NCI-H2227 (cell line): ENCODE measurements at regions not wholly inside any gene's neighbourhood (a gene's known extent, or its start where the extent isn't known, plus 50 kb on each side); places are given as distances from the start of the nearest gene placed in this dataset.
A peak's percentile ranks its signal among the peaks of the same experiment; 100 is the strongest.

Source experiments
- DNase-seq: peaks from one replicate; lab custom pipeline; 2025; ENCODE audit not compliant: unreplicated experiment; lab: John Stamatoyannopoulos, UW

DNA sequence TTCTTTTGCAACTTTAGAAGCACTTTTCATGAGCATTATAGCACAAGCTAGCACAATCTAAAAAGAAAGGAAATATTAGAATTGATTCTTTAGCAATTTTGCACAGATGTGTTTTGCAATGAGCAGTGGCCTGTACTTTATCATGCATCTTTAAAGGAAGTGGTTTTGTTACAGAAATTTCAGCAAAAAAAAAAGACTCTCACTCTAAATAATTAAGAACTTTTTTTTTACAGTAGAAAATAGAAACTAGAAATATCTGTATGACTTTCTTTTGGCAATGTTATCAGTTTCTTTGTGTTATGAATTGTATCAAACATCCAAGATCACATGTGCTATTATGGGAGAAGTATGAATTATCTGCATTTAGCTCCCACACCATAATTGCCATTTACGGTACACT is 195.7 kb upstream of the KLF6 start:
- DNase-seq: no peak

DNA sequence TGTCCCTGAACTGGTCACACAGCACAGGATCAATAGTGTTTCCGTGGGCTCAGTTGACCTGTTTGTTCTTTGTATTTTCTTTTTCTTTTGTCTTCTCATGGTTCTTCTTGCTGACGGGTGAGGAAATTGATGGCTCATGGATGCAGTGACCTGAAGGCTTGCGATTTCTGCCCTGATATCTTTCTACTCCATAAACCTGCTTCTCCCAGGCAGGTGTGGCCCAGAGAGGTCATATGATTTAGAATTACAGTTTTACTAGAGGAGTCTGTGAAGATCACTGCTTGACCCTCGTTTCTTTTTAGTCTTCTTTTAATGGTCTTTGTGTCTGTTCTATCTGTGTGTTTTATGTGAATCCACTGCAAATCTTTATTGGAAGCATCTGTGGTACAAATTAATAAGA is 195.1 kb upstream of the KLF6 start:
- no peak for DNase-seq

DNA sequence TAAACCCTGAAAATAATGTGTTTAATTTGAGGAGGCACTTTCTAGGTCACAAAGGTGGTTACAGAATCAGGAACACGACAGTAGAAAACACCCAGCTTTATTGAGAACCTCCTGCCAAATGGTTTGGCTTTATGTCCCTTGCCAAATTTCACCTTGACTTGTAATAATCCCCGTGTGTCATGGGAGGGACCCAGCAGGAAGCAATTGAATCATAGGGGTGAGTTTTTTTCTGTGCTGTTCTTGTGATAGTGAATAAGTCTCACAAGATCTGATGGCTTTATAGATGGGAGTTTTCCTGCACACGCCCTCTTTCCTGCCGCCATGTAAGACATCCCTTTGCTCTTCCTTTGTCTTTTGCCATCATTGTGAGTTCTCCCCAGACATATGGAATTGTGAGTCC is 193.8 kb upstream of the KLF6 start:
- DNase-seq: no peak

DNA sequence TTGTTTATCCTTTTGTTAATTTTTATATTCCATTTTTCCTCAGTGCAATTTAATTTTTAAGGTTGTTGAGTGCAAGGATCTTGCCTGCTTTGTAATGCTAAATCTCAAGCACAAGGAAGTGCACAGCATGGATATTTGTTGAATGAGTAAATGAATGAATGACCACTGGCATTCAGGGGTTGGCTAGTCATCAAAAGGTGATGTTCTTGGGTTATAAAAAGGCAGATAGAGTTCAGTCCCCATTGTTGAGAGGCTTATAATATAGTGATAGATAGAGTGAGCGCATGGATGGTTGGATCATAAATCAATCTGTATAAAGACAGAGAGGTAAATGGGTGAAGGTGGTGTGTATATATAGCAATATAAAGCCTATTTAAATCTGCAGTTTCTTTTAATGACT is 193.2 kb upstream of the KLF6 start:
- no peak for DNase-seq

DNA sequence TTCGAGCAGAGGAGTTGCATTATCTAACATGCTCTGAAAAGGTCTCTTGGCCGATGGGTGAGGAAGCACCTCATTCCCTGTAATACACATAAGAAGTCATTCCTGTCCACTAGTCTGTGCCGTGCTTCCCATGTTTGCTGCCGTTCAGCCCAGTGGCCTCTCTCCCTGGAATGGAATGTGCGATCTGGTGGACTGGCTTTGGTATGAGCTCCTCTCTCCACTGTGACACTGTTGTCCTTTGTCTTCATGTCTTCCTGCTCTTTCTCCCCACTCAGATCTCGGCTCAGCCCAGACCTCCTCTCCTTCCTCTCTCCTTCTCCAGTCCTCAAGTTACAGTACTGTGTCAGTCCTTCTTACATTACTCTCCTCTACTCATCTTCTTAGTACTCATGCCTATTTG is 192.8 kb upstream of the KLF6 start:
- no peak for DNase-seq

DNA sequence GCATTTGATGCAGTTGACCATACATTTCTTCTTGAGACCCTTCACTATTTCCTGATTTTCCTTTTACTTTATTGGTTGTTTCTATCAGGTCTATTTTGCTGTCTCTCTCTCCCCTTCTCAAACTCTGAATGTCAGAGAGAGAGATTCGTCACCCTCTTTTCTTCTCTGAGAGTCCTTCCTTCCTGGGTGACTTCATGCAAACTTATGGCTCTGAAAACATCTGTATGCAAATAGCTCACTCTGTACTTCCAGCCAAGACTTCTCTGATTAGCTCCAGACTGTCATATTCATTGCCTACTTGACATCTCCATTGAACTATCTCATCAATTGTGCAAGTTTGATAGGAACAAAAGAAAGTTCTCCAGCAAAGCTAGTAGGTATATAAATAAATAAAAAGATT is 191.7 kb upstream of the KLF6 start:
- DNase-seq: no peak

DNA sequence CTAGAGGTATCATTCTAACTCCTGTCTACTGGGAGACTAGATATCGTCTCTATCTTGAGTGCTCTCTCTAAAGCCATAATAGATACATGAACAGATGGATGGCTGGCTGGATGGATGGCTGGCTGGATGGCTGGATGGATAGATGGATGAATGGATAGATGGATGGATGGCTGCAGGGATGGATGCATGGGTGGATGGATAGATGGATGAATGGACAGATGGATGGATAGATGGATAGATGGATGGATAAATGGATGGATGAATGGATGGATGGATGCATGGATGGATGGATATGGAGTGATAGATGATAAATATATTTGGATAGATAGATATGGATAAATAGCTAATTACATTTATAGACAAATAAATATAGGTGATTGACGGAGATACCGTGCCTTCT is 191.2 kb upstream of the KLF6 start:
- no peak for DNase-seq

DNA sequence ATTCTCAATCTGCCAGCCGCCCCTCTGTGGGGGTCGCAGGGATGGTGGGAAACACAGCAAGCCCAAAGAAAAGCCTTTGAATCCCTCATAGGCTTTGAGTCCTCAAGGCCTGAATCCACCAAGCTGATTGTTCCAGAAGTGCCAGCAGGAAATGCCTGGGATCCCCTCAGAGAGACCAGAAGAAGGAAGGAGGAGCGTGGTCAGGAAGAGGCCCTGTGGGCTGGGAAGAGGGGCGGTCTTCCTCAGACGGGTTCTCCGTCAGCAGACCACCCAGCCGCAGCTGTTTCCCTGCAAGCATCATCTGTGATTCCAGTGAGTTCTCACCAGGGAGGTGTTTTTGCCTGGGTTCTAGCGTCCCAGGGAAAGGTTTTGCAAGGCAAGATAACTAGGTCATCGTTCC is 190.0 kb upstream of the KLF6 start:
- DNase-seq: no peak

DNA sequence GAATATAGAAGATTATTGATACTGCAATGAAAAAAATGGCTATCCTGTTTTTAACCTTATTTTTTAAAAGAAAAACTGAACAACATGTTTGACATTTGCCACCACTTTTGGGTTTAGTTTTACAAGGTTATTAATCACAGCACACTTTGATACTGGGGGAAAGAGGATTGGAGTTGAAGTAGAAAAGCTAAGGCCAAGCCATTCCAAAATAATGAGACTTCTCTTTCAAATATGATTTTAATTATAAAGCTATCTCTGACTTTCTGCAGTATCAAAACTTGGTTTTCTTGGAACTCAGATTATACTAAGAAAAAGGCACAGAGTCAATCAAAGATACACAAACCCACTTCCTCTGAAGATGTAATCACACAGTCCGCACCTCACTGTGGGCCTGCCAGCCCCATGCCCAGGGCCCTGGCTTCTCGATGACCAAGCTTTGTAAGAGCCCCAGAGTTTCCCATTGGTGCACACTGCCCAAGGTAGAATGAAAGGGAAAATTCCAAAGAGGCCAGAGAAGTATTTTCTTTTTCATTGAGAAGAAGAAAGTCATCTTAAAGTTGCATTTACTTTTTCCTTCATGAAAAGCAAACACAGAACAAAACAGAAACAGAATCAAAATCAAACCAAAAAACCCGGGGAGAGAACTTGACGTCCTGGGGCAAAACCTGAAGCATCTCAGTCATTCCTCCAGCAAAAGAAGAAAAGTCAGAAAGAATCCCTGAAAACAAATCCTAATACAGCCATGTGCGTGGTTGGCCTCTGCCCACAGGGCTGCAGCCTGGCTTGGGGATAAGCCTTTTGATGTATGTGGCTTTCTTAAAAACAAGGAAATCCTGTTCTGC is 187.7 kb upstream of the KLF6 start:
- no peak for DNase-seq

DNA sequence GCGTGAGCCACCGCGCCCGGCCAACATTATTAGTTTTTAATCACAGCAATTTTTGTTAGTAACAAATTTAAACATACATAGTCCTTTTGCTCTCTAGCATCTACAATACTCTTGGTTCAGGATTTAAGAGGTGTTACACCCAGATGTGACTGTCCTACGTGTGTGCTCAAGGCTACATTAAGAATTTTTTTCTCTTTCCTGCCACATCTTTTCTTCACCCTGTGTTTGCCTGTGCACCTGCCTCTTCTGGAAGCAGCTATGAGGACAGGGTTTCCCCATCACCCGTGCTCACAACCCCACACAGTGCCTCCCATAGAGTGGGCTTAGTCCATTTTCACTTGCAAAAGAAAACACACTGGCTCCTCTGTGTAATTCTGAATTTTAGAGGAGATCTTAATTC is 186.7 kb upstream of the KLF6 start:
- DNase-seq: no peak

DNA sequence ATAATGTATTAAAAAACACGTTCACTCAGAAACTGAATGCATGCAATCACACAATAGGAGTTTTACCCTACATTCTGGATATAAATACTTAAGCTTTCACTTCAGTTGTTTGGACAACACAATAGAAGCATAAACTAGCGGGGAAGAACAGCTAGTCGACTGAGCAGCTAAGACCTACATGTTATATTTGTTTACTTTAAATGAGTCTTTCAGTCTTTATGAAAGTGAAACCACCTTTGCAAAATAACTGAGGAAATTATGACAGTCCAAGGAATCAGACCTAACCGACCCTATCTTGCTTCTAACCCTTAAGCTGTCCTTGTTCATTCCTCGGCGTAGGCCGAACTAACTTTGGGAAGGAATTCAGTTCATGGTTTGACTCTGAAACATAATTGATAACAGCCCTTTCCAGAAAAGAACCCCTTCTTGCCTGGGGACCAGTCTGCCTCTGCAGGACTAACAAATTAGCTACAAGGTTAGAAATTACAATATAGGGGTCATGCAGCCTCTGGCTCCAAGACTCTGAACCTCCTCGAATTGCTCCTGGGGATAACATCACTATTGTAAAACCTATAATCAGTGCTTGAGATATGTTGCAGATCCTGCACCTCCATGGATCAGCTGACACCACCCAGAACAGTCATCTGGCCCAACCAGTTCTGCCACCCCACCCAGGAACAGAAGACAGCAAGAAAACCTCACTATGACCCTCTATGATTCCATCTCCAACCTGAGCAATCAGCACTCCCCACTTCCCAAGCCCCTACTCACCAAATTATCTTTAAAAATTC is 185.1 kb upstream of the KLF6 start:
- no peak for DNase-seq

DNA sequence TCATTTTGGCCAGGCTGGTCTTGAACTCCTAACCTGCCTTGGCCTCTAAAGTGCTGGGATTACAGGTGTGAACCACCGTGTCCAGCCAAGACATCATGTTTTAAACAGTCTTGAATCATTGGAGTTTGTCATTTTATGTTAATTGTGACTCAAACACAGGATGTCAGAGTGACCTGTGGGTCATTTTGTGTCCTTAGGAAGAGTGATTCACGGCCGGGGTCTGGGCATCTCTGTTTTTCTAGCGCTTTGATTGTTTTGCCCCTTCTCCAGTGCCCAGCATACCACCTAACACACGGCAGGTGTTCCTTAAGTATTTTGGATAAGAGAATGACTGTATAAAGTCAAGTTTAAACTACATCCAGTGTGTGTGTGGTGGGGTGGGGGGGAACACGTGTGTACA is 183.7 kb upstream of the KLF6 start:
- DNase-seq: no peak

DNA sequence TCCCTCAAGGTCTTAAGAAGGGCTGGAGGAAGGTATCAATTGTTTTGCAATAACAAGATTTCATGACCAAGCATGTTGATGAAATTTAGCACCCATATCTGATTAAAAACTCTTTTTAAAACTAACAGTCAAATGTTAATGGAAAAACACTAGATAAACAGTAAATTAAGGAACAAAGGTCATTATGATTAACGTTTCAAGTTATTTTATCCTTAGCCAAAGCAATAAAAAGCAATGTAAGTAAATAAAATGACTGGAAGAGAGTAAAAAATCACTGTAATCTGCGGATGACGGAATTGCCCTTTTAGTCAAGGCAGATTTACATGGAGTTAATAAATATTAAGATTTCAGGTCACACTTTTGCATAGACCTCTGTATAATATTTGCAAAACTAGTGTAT is 179.5 kb upstream of the KLF6 start:
- no peak for DNase-seq

DNA sequence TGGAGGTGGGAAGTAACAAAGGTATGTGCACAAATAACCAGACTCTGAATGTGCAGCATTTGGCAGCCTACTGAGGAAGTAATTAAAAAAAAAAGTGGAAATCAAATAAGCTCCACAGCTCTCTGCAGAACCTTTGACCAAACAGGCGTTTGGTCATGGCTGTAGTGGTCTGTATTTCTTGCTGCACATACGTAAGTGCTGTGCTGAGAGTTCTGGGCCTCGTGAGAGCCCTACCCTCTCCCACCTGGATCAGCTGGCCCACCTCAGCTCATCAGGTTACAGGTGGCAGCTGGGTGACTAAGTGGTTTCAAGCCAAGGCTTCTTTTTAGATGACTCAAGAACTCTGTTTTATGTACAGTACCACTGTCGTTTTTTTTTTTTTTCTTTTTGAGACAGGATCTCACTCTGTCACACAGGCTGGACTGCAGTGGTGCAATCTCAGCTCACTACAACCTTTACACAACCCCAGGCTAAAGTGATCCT is 178.2 kb upstream of the KLF6 start:
- no peak for DNase-seq

DNA sequence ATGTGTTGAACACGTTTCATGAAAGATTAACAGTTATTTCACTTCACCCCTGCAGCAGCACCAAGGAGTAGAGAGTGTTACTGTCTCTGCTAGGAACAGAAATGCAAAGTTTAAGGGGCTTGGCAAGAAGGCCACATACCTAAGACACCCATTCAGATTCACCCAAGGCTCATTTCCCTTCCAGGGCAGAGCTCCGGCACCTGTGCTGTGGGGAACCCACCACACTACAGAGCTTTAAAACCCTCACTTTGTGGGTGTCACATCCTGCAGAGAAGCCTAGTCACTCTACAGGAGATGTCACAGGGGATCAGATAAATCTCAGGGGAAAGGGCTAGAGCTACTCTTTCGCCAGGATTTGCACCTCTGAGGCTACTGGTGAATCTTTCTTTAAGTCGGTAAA is 176.1 kb upstream of the KLF6 start:
- no peak for DNase-seq

DNA sequence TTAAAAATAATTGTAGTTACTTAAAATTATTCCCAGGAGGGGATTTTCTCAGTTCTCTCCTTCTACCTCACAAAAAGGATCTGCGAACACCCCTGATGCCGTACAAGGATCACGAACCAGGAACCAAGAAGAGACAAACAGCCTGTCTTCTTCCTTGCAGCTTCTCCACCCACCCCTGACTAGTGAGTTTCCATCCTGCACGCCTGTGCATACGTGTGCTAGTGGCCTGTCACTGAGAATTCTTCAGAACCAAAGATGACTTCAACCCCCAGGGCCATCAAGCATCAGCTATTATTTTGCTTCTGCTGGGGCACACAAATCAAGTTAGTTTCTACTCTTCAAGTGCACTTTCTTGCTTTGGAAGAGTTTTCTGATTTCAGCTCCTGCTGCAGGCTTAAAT is 175.5 kb upstream of the KLF6 start:
- no peak for DNase-seq

DNA sequence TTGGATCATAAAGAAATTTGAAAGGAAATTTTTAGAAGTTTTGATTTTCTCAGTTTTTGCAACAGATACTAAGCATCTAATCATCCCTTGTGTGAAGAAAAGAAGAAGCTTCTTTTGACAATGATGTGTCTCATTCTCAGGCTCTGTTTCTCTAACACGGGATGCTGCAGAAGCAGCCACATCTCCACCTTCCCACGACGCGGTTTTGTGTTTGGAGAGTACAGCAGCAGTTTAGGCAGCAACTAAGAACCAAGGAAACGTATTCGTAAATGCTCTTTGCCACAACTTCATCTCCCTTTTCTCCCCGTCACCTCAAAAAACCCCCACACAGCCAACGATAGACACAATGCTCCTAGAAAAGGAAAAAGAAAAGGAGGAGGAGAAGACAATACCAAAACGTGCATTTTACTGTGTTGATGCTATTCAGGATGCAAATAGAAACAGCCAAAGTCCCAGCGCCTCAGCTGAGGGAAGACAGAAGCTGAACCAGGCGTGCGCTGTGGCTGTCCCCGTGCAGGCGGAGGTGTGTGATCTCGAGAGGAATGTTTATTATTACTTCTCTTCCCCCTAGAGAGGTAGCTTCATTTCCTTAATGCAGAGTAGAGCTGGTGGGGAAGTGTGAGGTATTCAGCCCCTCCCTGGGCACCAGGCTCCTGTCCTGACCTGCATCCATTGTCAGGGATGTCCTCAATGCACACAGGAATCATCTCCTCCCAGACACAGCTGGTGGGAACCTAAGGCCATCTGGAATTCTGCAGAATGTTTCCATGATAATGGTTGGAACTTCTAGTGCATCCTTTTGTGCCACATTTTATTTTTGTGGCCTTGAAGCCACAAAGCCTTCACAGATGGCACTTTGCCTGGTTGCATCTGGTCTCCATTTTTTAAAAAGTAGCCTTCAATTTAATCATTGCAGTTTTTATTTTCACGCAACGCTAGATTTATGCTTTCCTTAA is 174.6 kb upstream of the KLF6 start:
- DNase-seq: no peak

DNA sequence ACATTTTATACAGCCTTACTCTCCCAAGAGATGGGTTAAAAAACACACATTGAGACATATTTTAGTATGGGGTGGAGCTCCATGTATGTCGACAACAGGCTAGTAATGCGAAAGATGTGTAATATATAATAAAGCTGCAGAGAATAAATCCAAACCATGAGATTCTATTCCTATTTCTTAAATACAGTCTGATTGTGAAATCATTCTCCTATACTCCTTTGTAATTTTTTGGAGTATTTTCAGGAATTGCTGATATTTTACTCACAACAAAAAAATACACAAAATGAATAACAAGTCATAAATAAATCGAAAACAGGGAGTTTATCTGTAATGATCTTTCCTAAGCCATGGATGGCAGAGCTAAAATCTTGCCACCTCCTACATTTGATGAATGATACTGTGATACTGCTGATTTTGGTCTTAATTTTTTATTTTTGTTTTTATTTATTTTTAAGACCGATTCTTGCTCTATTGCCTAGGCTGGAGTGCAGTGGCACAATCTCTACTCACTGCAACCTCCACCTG is 173.5 kb upstream of the KLF6 start:
- DNase-seq: no peak

DNA sequence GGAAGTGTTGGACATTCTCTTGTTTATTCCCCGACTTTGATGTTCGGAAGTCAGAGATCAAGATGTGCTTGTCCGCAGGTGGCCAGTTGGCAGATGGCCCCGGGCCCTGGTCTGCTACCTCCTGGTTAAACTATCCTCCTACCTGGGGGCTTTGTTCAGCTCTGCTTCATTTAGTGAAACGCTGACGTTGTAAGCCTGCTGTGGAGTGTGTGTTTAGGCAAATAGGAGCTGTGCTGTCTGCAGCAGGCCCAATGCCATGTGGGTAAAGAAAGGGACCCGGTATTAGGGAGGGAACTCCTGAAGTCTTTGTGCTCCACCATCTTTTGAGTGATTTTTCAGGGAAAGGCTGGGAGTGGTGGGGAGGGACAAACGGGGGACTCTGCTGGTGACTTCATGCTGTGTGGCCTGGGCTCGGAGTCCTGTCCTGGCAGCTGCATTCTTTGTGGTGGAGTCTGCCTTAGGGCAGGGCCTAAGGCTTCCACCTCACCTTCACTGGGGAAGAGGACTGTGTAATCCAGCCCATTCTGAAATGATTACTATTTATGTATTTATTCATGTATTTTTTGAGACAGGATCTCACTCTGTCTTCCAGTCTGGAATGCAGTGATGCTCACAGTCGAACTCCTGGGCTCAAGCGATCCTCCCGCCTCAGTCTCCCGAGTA is 171.1 kb upstream of the KLF6 start:
- peak; percentile 35 for DNase-seq

DNA sequence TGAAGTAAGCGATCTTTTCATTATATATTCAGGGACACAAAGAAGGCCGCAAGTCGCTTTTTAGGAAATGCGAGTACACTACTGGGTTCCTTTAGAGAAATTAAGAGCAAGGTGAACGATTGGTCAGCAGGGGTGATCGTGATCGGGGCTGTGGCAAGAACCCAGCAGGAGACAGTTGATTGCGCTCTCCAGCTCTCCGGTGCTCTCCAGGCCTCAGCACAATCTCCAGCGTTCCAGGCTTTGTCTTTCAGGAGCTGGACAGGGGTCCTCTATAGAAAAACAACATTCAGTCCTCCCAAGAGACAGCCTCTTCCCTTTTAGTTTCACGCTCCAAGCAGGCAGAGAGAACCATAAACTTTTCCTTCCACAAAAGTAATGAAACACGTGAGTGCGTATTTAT is 170.5 kb upstream of the KLF6 start:
- DNase-seq: peak; percentile 8

DNA sequence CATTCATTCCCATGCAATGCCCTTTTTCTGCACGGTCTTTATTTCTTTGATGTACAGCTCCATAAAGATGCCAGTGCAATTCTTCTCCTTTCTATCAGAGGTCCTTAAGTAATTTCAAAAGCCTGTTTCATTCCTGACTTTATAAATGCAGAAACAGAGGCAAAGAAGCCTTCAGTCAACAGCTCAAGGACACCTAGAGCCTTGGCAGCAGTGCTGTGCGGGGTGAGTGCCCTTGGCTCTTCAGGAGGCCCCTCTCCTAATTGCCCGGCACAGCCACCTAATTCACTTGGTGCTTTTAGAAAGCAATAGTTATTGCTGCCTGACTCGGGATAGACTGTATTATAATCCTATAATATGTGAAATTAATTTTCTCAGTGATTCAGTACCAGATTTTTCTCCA is 169.6 kb upstream of the KLF6 start:
- DNase-seq: no peak
